Right forelimb (tissue), 1 donor: ENCODE measurements at regions not wholly inside any gene's neighbourhood (a gene's known extent, or its start where the extent isn't known, plus 50 kb on each side); places are given as distances from the start of the nearest gene placed in this dataset.
A peak's percentile ranks its signal among the peaks of the same experiment; 100 is the strongest.

Experiments
- DNase-seq: peaks from one replicate; pipeline ENCODE4 v3.0.0-alpha.2; 2018

DNA sequence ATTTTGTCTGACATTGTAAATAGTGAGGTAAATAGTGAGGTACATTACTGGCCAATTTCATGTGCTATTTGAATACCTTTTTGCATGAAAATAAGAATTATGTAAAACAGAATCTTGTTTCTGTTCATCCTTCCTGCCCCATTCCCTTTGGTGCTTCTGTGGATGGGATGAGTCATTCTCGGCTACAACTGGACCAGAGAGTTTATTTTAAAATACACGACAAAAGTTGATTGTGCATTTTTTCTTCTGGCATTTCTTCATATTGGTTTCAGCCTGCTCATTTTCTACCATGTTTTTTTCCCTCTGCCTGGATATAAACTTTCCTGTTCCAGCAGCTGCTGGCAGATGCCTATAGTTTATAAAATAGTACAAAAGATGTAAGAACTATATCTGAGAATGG, 107.5 kb downstream of the CYSLTR2 start:
- DNase-seq, result no peak

DNA sequence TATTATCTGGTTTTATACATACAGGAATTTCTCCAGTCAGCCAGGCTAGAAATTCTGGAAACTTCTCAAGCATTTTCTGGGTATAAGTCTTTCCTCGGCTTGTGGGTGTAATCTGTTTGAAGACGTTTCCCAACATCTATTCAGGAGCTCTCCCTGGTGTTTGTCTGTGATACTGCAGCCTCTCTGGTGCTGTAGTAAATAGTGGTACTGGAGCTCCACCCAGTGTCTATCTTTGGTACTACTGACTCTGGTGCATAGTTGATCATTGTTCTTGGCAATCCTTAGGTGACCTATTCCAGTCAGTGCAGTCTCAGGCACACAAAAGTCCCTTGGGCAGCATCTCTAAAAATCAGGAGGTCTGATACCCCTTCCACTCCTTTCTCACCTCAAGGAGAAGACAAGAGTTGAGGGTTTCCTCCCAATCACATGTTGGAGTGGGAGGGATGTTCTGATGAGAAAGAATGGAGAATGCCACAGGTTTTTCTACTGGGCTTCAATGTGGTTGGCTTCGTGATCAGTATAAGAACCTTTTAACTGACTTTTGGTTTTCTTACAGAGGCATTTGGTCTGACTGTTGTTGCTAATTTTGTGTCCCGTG, 115.5 kb downstream of the CYSLTR2 start:
- DNase-seq, result peak; percentile 83

DNA sequence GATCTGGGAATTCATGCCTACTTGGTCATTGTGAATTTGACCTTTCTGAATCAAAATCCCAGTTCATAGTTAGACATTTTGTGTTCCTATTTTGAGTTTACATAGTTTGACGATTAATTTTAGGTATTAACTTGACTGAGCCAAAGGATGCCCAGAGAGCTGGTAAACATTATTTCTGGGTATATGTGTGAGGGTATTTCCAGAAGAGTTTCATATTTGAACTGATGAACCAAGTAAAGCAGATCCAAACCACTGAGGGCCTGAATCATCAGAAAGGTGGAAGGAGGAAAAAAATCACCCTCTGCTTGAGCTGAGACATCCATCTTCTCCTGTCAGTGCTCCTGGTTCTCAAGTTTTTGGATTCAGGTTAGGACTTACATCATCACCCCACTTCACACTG, 116.6 kb downstream of the CYSLTR2 start:
- no peak for DNase-seq

DNA sequence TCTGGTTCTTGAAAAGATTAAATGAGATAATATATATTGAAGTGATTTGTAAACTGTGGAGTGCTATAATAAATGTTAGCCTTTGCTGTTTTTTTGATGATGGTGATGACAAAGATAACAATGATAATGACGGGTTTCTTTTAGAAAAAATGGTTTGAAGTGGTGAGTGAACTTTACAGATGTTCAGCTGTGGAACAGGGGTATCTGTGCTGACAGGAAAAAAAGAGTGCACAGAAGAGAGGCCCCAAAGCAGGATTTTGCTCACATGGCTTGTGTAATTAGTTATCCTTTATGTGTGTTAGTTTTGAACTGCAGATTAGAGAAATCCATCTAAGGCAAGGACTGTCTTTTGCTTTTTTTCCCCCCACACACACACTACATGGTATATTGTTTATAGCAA, 119.2 kb downstream of the CYSLTR2 start:
- DNase-seq, result no peak

GRCh38 chr13:48773531-48774275, 120.0 kb downstream of the CYSLTR2 start:
- no peak for DNase-seq

GRCh38 chr13:48775285-48775684, 121.6 kb downstream of the CYSLTR2 start:
- no peak for DNase-seq

- no peak for DNase-seq
These were observed 122.1 kb downstream of the CYSLTR2 start for GRCh38 chr13:48775804-48776203.

DNA sequence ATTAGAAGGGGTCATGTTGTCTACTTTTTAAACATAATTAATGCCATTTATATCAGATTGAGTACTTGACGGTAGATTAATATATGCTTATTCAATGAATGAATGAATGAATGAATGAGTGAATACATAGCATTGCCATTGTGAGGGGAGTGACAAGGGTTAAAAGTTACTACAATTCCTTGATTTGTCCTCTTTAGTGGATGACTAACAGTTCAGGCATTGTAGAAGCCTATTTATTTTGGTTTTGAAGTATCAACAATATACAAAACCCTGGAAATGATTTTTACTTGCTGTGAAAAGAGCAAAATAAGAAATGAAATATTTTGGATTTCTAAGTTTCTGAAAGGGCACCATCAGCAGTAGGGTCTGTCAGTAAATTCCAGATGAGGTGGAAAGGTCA, 122.7 kb downstream of the CYSLTR2 start:
- DNase-seq, result no peak

DNA sequence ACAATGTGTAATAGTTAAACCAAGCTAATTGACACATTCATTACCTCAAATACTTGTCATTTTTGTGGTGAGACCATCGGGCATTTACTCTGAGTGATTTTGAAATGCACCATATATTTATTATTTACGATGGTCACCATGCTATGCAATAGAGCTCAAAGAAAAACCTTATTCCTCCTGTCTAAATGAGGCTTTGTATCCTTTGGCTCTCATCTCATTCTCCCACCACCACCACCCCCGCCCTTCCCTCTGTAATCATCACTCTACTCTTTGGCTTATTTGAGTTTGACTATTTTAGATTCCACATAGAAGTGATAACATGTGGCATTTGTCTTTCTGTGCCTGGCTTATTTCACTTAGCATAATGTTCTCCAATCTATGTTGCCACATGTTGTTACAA, 124.9 kb downstream of the CYSLTR2 start:
- no peak for DNase-seq

GRCh38 chr13:48780713-48781341, 127.1 kb downstream of the CYSLTR2 start:
- no peak for DNase-seq

- DNase-seq, result no peak
These were observed 128.7 kb downstream of the CYSLTR2 start for GRCh38 chr13:48782429-48782840.

GRCh38 chr13:48783181-48783630, 129.5 kb downstream of the CYSLTR2 start:
- no peak for DNase-seq

GRCh38 chr13:48783695-48784230, 130.0 kb downstream of the CYSLTR2 start:
- DNase-seq, result no peak

- DNase-seq, result no peak
These were observed 131.3 kb downstream of the CYSLTR2 start for GRCh38 chr13:48784916-48785548.

DNA sequence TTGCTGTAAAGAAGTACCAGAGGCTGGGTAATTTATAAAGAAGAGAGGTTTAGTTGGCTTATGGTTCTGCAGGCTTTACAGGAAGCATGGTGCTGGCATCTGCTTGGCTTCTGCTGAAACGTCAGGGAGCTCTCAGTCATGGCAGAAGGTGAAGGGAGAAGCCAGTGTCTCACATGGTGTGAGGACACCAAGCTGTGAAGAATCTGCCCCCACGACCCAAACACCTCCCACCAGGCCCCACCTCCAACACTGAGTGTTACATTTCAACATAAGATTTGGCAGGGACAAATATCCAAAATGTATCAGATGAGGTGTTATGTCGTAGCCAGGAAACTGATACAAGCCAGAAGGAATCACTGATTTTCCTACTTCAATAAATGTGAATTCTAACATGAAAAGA, 136.5 kb downstream of the CYSLTR2 start:
- DNase-seq, result no peak

GRCh38 chr13:48790966-48791365, 137.2 kb downstream of the CYSLTR2 start:
- no peak for DNase-seq

- DNase-seq, result no peak
These were observed 143.4 kb downstream of the CYSLTR2 start for GRCh38 chr13:48797127-48797526.

DNA sequence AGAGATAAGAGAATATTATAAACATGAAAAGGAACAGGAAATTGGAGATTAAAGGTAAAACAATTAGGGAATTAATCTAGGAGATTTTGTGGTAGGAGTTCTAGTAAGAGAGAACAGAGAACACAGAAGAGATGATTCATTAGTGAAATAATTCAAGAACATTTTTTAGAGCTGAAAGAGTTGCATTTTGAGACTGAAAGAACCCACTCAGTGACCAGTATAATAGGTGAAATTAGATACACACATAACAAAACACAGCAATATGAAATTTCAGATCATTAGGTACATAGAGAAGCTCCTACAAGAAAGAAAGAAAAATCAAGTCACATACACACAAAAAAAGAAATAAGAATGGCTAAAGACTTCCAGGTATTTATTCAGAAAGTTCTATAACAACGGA, 144.0 kb downstream of the CYSLTR2 start:
- no peak for DNase-seq

- DNase-seq, result no peak
These were observed 144.5 kb downstream of the CYSLTR2 start for GRCh38 chr13:48798180-48798579.

DNA sequence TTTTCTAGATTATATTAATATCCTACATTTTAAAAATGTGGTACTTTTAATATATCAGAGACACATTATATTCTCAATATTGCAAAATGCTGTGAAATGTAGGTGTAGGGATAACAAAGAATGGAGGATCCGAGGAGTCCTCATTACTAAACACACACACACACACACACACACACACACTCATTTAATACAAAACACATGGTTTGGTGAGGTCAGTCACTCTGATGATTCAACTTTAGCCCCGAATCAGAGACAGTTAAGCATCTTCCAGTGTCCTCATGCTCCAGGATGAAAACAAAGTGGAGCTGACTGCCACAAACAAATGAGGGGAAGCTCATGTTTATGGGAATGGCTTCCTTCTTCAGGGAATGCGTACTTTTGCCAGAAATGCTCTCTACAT, 147.5 kb downstream of the CYSLTR2 start:
- DNase-seq, result no peak

DNA sequence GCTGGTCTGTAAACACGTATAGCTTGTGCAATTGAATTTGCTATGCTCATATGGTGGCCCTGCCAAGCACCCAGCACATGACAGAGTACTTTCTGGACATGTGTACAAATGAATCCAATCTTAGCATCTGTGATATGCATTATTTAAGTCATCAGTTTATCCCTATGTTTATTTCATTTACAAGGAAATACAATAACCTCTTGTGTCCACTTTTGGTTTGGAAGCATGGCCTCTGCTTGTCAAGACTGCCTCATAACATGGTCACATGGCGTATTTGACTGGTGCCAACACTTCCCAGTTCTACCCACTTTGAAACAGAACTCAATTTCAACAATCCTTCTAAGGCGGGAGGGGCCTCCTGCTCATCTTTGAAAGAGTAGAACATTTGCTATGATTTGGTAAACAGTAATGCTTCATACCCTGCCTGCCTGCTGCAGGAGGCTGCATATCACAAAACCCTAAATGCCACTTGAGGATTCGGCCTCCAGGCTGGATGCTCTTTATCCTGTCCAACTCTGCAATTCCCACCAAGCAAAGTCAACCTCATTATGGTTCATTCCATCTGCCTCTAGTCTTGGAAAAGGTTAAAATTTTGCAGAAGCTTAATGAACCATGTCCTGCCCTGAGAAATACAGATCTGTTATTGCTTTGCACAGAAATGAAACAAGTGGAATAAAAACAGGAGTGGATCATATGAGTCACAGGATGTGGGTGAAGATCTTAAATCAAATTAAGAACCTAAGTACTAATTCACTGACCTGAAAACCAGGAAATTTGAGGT, 151.3 kb downstream of the CYSLTR2 start:
- no peak for DNase-seq

GRCh38 chr13:48806522-48806921, 152.8 kb downstream of the CYSLTR2 start:
- DNase-seq, result no peak

DNA sequence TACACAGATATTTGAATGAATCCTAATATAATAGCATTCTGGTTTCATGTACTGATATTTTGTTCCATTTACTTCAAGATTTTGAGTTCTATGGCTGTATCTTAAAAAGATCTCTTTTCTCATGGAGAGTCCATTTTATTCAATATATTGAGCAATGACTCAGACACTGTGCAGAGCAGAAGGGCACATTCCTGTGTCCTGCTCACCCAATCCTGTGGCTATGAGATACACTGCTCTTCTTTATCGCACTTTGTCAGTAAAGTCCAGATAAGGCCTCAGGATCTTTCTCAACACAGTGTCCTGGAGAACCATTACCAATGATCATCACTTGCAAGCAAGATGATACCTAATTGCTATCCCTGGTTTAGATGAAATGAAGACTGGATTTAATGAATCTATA, 155.0 kb downstream of the CYSLTR2 start:
- DNase-seq, result no peak
